ENCODE measurements at regions not wholly inside any gene's neighbourhood (a gene's known extent, or its start where the extent isn't known, plus 50 kb on each side); places are given as distances from the start of the nearest gene placed in this dataset.

DNA sequence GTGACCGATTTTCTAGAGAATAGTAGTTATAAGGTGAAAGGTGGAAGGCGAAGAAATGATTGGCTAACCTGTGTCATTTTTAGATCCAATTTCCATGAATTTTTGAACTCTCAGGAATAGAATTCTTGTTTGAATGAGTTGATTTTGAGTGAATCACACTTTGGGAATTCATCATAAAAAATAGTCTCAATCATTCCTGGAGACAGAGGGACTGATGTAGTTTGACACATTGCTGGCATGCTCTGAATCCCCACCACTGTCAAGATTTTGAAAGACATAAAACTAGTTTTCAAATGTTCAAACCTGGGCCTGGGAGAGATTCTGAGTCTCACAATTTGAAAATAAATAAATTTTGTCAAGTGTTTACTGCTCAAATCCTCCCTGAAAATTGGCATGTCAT, 861.4 kb upstream of the RAG2 start:
- H3K9me3 Mint-ChIP-seq, result peaks cover 0 to 3% of the 10 kb centered on the region in 2 experiments; a peak in 1 of 5 replicates
- H3K56ac ChIP-seq (ENCODE audit: insufficient read length, low read depth, low read length), result no peak overlapping the region
- TF ChIP-seq, protein P1, sequence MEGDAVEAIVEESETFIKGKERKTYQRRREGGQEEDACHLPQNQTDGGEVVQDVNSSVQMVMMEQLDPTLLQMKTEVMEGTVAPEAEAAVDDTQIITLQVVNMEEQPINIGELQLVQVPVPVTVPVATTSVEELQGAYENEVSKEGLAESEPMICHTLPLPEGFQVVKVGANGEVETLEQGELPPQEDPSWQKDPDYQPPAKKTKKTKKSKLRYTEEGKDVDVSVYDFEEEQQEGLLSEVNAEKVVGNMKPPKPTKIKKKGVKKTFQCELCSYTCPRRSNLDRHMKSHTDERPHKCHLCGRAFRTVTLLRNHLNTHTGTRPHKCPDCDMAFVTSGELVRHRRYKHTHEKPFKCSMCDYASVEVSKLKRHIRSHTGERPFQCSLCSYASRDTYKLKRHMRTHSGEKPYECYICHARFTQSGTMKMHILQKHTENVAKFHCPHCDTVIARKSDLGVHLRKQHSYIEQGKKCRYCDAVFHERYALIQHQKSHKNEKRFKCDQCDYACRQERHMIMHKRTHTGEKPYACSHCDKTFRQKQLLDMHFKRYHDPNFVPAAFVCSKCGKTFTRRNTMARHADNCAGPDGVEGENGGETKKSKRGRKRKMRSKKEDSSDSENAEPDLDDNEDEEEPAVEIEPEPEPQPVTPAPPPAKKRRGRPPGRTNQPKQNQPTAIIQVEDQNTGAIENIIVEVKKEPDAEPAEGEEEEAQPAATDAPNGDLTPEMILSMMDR (conservative IDR thresholded peaks at IDR 0.05), result no peak

More for the DNA sequence above, 861.4 kb upstream of the RAG2 start:
- Histone ChIP-seq H4K8ac (replicated peaks; ENCODE audit: insufficient read length, low read depth, low read length) (no peak overlapping the region), H2BK120ac (ENCODE audit: low read depth, low read length, poor library complexity, severe bottlenecking) (no peak overlapping the region), H2BK12ac (ENCODE audit: insufficient read length, low read depth, low read length) (no peak overlapping the region), H4K20me1 (ENCODE audit: control insufficient read depth, insufficient read depth, insufficient read length) (no peaks in the 10 kb centered on the region), H3K27me3 (ENCODE audit: insufficient read depth, low read length) (no peaks in the 10 kb centered on the region), H3K18ac (ENCODE audit: insufficient read length, low read depth, low read length) (no peak overlapping the region), H3K4ac (ENCODE audit: low read depth, low read length) (no peak overlapping the region), H2BK5ac (ENCODE audit: insufficient read length, low read length) (no peak overlapping the region), H3K14ac (ENCODE audit: insufficient read depth, low read length) (no peak overlapping the region), H3K9me3 (ENCODE audit: control insufficient read depth, low read depth, low read length) (no peaks in the 10 kb centered on the region), H4K5ac (ENCODE audit: insufficient read length, low read depth, low read length) (no peak overlapping the region), H3K79me1 (ENCODE audit: insufficient read depth, low read depth, low read length, poor library complexity, severe bottlenecking) (no peaks in the 10 kb centered on the region), H4K91ac (ENCODE audit: insufficient read length, low read depth, low read length) (no peak overlapping the region), H2BK20ac (ENCODE audit: low read depth, low read length, poor library complexity, severe bottlenecking) (no peak overlapping the region), H2BK15ac (ENCODE audit: low read depth, low read length) (no peak overlapping the region), H3K9ac (ENCODE audit: extremely low read depth, insufficient read length, low read length) (no peak overlapping the region), H2AK5ac (ENCODE audit: insufficient read length, low read length) (no peak overlapping the region), H2AFZ (ENCODE audit: low read length) (no peak overlapping the region), H3K23ac (ENCODE audit: insufficient read length, low read depth, low read length) (no peak overlapping the region), H3K79me2 (ENCODE audit: insufficient read depth, low read length) (no peaks in the 10 kb centered on the region), H3K4me2 (ENCODE audit: insufficient read depth, insufficient read length, low read length) (no peak overlapping the region), H3K27ac (ENCODE audit: insufficient read length, low read depth, low read length) (no peak overlapping the region), H3K23me2 (ENCODE audit: insufficient read length, low read depth, low read length, poor library complexity, severe bottlenecking) (no peaks in the 10 kb centered on the region), H3T11ph (ENCODE audit: low read length) (no peak overlapping the region), H3K4me1 (ENCODE audit: insufficient read depth, low read length) (no peaks in the 10 kb centered on the region)
- no peak for DNase-seq
- Mint-ChIP-seq H3K4me3 (no peak overlapping the region), H3K27me3 (ENCODE audit: low read depth) (no peaks in the 10 kb centered on the region), H3K36me3 (ENCODE audit: insufficient read depth in 1 of 3, low read depth in 3 of 3) (no peaks in the 10 kb centered on the region), H3K4me1 (no peaks in the 10 kb centered on the region), H3K27ac (no peak overlapping the region)
- whole genome bisulfite sequencing (ENCODE audit: extremely low coverage, insufficient read length, low lambda C conversion rate), result 100% methylated on average over 1 of the region's 2 CpGs
